Mesenchymal stem cell (in vitro differentiated cells and primary cell): ENCODE measurements at regions not wholly inside any gene's neighbourhood (a gene's known extent, or its start where the extent isn't known, plus 50 kb on each side); places are given as distances from the start of the nearest gene placed in this dataset.

ENCODE experiments used
- DNase-seq: peaks from one replicate; pipeline ENCODE4 v3.0.0-alpha.2; 2013
- H2AFZ ChIP-seq: one replicate; pipeline ENCODE4 v1.6.1; 2013; ENCODE audit warnings: low read depth, mild to moderate bottlenecking, control low read depth, inconsistent platforms, low read length, moderate library complexity
- H2AK5ac ChIP-seq: 2 replicates; pipeline ENCODE4 v1.6.1; 2013; ENCODE audit warnings: low read length, moderate library complexity, mild to moderate bottlenecking, inconsistent platforms; ENCODE audit not compliant: severe bottlenecking
- H2BK120ac ChIP-seq: one replicate; pipeline ENCODE4 v1.6.1; 2013; ENCODE audit warnings: low read depth, mild to moderate bottlenecking, inconsistent platforms, low read length, moderate library complexity
- H2BK12ac ChIP-seq, 2 experiments: one replicate each; pipeline ENCODE4 v1.6.1; 2013; ENCODE audit warnings: inconsistent platforms in 2 of 2, low read length in 2 of 2, mild to moderate bottlenecking in 2 of 2, moderate library complexity in 2 of 2, control low read depth in 1 of 2
- H2BK15ac ChIP-seq: one replicate; pipeline ENCODE4 v1.6.1; 2013; ENCODE audit warnings: mild to moderate bottlenecking, low read depth, inconsistent platforms; ENCODE audit not compliant: poor library complexity, severe bottlenecking
- H2BK5ac ChIP-seq: 2 replicates; pipeline ENCODE4 v1.6.1; 2013; ENCODE audit warnings: low read depth, mild to moderate bottlenecking, low read length, control low read depth, inconsistent platforms; ENCODE audit not compliant: poor library complexity, severe bottlenecking
- H3K14ac ChIP-seq, 2 experiments: one replicate each; pipeline ENCODE4 v1.6.1; 2013; ENCODE audit warnings: inconsistent platforms in 2 of 2, low read length in 2 of 2, control low read depth in 1 of 2, mild to moderate bottlenecking in 1 of 2, moderate library complexity in 1 of 2
- H3K18ac ChIP-seq, 2 experiments: one replicate each; pipeline ENCODE4 v1.6.1; 2013; ENCODE audit warnings: inconsistent platforms in 2 of 2, low read length in 2 of 2, control low read depth in 1 of 2, low read depth in 1 of 2, mild to moderate bottlenecking in 1 of 2
- H3K23ac ChIP-seq, 2 experiments: one replicate each; pipeline ENCODE4 v1.6.1; 2013; ENCODE audit warnings: inconsistent platforms in 2 of 2, low read length in 2 of 2, mild to moderate bottlenecking in 2 of 2, moderate library complexity in 2 of 2, control low read depth in 1 of 2
- H3K27ac ChIP-seq: 2 replicates; pipeline ENCODE4 v1.5.1; 2013; ENCODE audit warnings: mild to moderate bottlenecking, moderate library complexity, low read length, control low read depth, inconsistent platforms; ENCODE audit not compliant: poor library complexity, severe bottlenecking
- H3K27me3 ChIP-seq, 2 experiments: 2 replicates each; pipeline versions ENCODE4 v1.6.1 to v1.7.0; 2013; ENCODE audit warnings: low read length in 2 of 2, mild to moderate bottlenecking in 2 of 2, moderate library complexity in 2 of 2, control low read depth in 1 of 2, inconsistent platforms in 1 of 2; ENCODE audit not compliant: control insufficient read depth in 1 of 2, insufficient read depth in 1 of 2
- H3K36me3 ChIP-seq, 2 experiments: 2 replicates each; pipeline versions ENCODE4 v1.6.1 to v1.7.0; 2013; ENCODE audit warnings: low read length in 2 of 2, control low read depth in 1 of 2, inconsistent platforms in 1 of 2, low read depth in 1 of 2, mild to moderate bottlenecking in 1 of 2; ENCODE audit not compliant: insufficient read depth in 2 of 2, control insufficient read depth in 1 of 2
- H3K4ac ChIP-seq, 2 experiments: one replicate each; pipeline ENCODE4 v1.6.1; 2013; ENCODE audit warnings: inconsistent platforms in 2 of 2, low read length in 2 of 2, mild to moderate bottlenecking in 2 of 2, moderate library complexity in 2 of 2, control low read depth in 1 of 2, low read depth in 1 of 2
- H3K4me1 ChIP-seq: 2 replicates; pipeline ENCODE4 v1.6.1; 2013; ENCODE audit warnings: low read depth, low read length, control low read depth; ENCODE audit not compliant: control insufficient read depth, insufficient read depth
- H3K4me2 ChIP-seq: 2 replicates; pipeline ENCODE4 v1.6.1; 2013; ENCODE audit warnings: low read length, mild to moderate bottlenecking, inconsistent platforms; ENCODE audit not compliant: poor library complexity, severe bottlenecking
- H3K4me3 ChIP-seq, 2 experiments: 2 replicates each; pipeline versions ENCODE4 v1.5.1 to v1.7.0; 2013; ENCODE audit warnings: low read length in 2 of 2, mild to moderate bottlenecking in 2 of 2, control low read depth in 1 of 2, low read depth in 1 of 2; ENCODE audit not compliant: insufficient read depth in 1 of 2
- H3K79me1 ChIP-seq: replicated peaks from 2 replicates; pipeline ENCODE4 v1.6.1; 2013; ENCODE audit warnings: mild to moderate bottlenecking, control low read depth, low read length, inconsistent platforms; ENCODE audit not compliant: poor library complexity, severe bottlenecking
- H3K9ac ChIP-seq: 2 replicates; pipeline ENCODE4 v1.7.0; 2013; ENCODE audit warnings: mild to moderate bottlenecking, low read length, moderate library complexity
- H3K9me3 ChIP-seq: 2 replicates; pipeline ENCODE4 v1.7.0; 2013; ENCODE audit warnings: mild to moderate bottlenecking, low read length; ENCODE audit not compliant: control insufficient read depth
- H4K8ac ChIP-seq: one replicate; pipeline ENCODE4 v1.6.1; 2013; ENCODE audit warnings: inconsistent platforms, mild to moderate bottlenecking, low read length, moderate library complexity
- H4K91ac ChIP-seq: one replicate; pipeline ENCODE4 v1.6.1; 2013; ENCODE audit warnings: mild to moderate bottlenecking, low read length, inconsistent platforms
- WGBS: methylation state at CpG from one replicate; pipeline ENCODE4 v1.1.7; 2013; ENCODE audit warnings: mixed read lengths; 5-methylcytosine and 5-hydroxymethylcytosine counted together

DNA sequence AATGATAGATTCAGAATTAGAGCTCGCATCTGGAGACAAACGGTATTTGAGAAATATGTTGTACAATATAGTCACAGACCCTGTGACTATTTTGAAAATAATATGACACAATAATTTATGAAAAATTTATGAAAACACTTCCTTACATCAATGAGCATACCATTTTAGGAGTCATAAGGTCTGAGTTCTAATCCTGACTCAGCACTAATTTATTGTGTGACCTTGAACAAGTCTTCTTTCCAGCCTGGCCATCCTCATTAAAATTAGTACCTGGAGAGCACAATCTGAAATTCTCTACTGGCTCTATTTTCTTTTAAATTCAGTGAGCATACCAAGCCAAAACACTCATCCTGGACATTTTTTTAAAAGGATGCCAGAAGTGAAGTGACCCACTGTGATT, 622.3 kb downstream of the SMARCA1 start:
- Histone ChIP-seq H2AK5ac (no peak overlapping the region), H2BK120ac (no peak overlapping the region), H3K27me3 (no peaks in the 10 kb centered on the region), H3K14ac (no peak overlapping the region), H2BK5ac (no peak overlapping the region), H3K79me1 (no peaks in the 10 kb centered on the region), H3K9ac (no peak overlapping the region), H4K8ac (no peak overlapping the region), H3K4ac (no peak overlapping the region), H2BK15ac (no peak overlapping the region), H3K18ac (no peak overlapping the region), H3K9me3 (no peaks in the 10 kb centered on the region), H3K4me3 (no peak overlapping the region), H2BK12ac (no peak overlapping the region), H3K4me1 (no peaks in the 10 kb centered on the region), H3K23ac (no peak overlapping the region), H3K27ac (no peak overlapping the region), H3K36me3 (no peaks in the 10 kb centered on the region), H3K4me2 (no peak overlapping the region), H4K91ac (no peak overlapping the region), H2AFZ (no peak overlapping the region)
- DNase-seq, result no peak
- WGBS, result no CpG with 5 or more reads among the region's 2 CpGs

GRCh38 chrX:128897621-128898020, 625.7 kb downstream of the SMARCA1 start:
- no peak overlapping the region for H3K4me2 ChIP-seq
- H3K9me3 ChIP-seq, result no peaks in the 10 kb centered on the region
- H3K27me3 ChIP-seq, result no peaks in the 10 kb centered on the region
- H2BK5ac ChIP-seq, result no peak overlapping the region
- no peak overlapping the region for H3K4ac ChIP-seq
- H2AFZ ChIP-seq, result no peak overlapping the region
- no peaks in the 10 kb centered on the region for H3K4me1 ChIP-seq
- no peak overlapping the region for H3K14ac ChIP-seq
- H2AK5ac ChIP-seq, result no peak overlapping the region
- H3K18ac ChIP-seq, result no peak overlapping the region
- no peaks in the 10 kb centered on the region for H3K79me1 ChIP-seq
- H2BK12ac ChIP-seq, result no peak overlapping the region
- no peak for DNase-seq
- no peak overlapping the region for H4K91ac ChIP-seq
- no CpG with 5 or more reads among the region's 3 CpGs for whole genome bisulfite sequencing
- no peak overlapping the region for H3K9ac ChIP-seq
- H3K4me3 ChIP-seq, result no peak overlapping the region
- H2BK120ac ChIP-seq, result no peak overlapping the region
- no peaks in the 10 kb centered on the region for H3K36me3 ChIP-seq
- no peak overlapping the region for H3K23ac ChIP-seq
- peak overlapping the region; percentile 14 for H3K27ac ChIP-seq
- no peak overlapping the region for H2BK15ac ChIP-seq
- no peak overlapping the region for H4K8ac ChIP-seq

DNA sequence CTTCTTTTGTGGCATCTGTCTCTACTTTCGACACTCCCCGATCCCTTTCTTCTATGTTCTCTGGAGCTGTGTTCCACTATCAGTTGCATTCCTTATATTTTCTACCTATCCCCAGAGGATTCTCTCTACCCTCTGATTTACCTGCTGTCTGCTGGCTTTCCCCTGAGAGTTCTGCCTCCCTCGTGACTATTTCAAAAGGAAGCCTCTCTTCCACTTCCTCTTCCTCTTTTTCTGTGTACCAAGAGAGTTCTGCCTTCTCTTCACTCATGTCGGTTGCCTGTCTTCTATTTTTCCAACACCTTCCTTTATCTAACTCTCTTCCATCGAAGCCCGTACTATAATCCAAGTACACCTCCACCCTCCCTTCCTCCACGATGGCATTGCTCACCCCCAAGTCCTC, 631.7 kb downstream of the SMARCA1 start:
- Histone ChIP-seq H3K79me1 (no peaks in the 10 kb centered on the region), H4K8ac (no peak overlapping the region), H2BK15ac (no peak overlapping the region), H3K18ac (no peak overlapping the region), H4K91ac (no peak overlapping the region), H3K4me2 (no peak overlapping the region), H3K4me1 (no peaks in the 10 kb centered on the region), H2BK12ac (no peak overlapping the region), H2AK5ac (no peak overlapping the region), H3K4me3 (no peak overlapping the region), H3K9ac (no peak overlapping the region), H2AFZ (no peak overlapping the region), H3K4ac (no peak overlapping the region), H2BK5ac (no peak overlapping the region), H3K23ac (no peak overlapping the region), H3K27ac (no peak overlapping the region), H3K27me3 (no peaks in the 10 kb centered on the region), H3K36me3 (no peaks in the 10 kb centered on the region), H2BK120ac (no peak overlapping the region), H3K9me3 (no peaks in the 10 kb centered on the region), H3K14ac (no peak overlapping the region)
- no peak for DNase-seq
- 87% methylated on average over 7 of the region's 7 CpGs for WGBS

DNA sequence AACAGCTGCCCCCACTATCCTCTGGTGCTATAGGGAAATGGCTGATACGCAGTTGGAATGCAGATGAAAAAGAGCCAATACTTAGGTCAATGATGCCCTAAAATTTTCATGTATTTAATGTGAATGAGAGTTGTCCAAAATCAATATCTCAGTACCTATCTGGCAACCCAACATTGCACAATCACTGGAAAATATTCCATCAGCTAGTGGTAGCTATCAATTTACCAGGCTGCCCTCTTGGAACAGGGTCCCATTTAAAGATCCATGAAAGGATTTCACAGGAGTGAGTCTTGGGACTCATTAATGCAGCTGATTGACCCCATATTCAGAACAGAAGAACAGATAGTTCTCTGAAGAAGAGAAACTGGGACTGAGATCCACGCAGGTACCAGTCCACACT, 638.9 kb downstream of the SMARCA1 start:
- Histone ChIP-seq H3K9me3 (no peaks in the 10 kb centered on the region), H2BK120ac (no peak overlapping the region), H2AFZ (no peak overlapping the region), H2BK15ac (no peak overlapping the region), H4K8ac (no peak overlapping the region), H2BK12ac (no peak overlapping the region), H3K4me3 (no peak overlapping the region), H3K4ac (no peak overlapping the region), H3K79me1 (no peaks in the 10 kb centered on the region), H3K18ac (no peak overlapping the region), H3K4me1 (no peaks in the 10 kb centered on the region), H3K23ac (no peak overlapping the region), H2BK5ac (no peak overlapping the region), H3K4me2 (no peak overlapping the region), H3K14ac (no peak overlapping the region), H3K27me3 (no peaks in the 10 kb centered on the region), H3K36me3 (no peaks in the 10 kb centered on the region), H4K91ac (no peak overlapping the region), H2AK5ac (no peak overlapping the region), H3K27ac (no peak overlapping the region), H3K9ac (no peak overlapping the region)
- 80% methylated on average over 1 of the region's 2 CpGs for WGBS
- no peak for DNase-seq
